Tibial artery (tissue), 4 donors: ENCODE measurements at regions not wholly inside any gene's neighbourhood (a gene's known extent, or its start where the extent isn't known, plus 50 kb on each side); places are given as distances from the start of the nearest gene placed in this dataset.

Experiments used
- DNase-seq, 2 donors: peaks; one replicate each; pipeline ENCODE4 v3.0.0-alpha.2; 2019
- H3K27ac ChIP-seq, 2 donors: fragments of 200-600 bp; sonication (generic) in 1 of 2; 1 replicate in 1 of 2; 2 replicates in 1 of 2; pipeline ENCODE4 v1.5.1; 2018 to 2019; ENCODE audit warnings: mild to moderate bottlenecking in 1 of 2
- H3K27me3 ChIP-seq, 2 donors: fragments of 200-600 bp; sonication (generic) in 1 of 2; one replicate each; pipeline versions ENCODE4 v1.5.1 to v1.6.0; 2016 to 2019
- H3K36me3 ChIP-seq, 3 donors: fragments of 200-600 bp; sonication (generic) in 2 of 3; one replicate each; pipeline ENCODE4 v1.5.1; 2016 to 2019; ENCODE audit warnings: mild to moderate bottlenecking in 2 of 3
- H3K4me1 ChIP-seq, 4 donors: fragments of 200-600 bp; sonication (generic) in 2 of 4; 1 replicate in 3 of 4; 2 replicates in 1 of 4; pipeline ENCODE4 v1.5.1; 2016 to 2019
- H3K4me3 ChIP-seq, 2 donors: fragments of 200-600 bp; sonication (generic) in 1 of 2; 1 replicate in 1 of 2; 2 replicates in 1 of 2; pipeline ENCODE4 v1.5.1; 2018 to 2019; ENCODE audit warnings: mild to moderate bottlenecking in 2 of 2
- H3K9me3 ChIP-seq, 3 donors: fragments of 200-600 bp; sonication (generic) in 1 of 3; one replicate each; pipeline ENCODE4 v1.5.1; 2016 to 2019
- CTCF ChIP-seq, 2 experiments: fragments of 200-600 bp in 1 of 2; fragments of 450-650 bp in 1 of 2; IDR thresholded peaks; one replicate each; pipeline ENCODE4 v1.5.1; 2017 to 2019; ENCODE audit warnings: antibody characterized with exemption in 2 of 2, mild to moderate bottlenecking in 1 of 2, moderate library complexity in 1 of 2
- intact Hi-C: fragments of 100-400 bp; cut with DNase I; formaldehyde crosslinking; loops from one replicate; pipeline ENCODE4 v1.15.0; 2023; ENCODE audit warnings: low total_unique reads

DNA sequence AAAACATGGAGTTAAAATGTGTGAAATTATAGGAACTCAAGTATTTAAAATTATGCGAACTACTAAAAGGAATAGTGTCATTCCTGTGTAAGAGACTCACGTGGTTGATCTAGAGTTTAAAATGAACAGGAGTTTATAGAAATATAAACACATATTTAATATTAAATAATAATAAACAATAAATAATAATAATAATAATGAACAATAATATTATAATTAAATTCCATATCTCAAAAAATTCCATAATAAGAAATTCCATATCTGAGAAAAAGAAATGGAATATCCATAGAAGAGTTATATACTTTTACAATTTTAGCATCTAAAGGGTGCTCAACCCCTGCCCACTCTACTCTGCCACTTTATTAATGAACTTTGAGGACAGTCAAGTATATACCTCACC, 429.6 kb downstream of the TNS3 start:
- Histone ChIP-seq H3K4me1 (peaks cover 0 to 24% (median 9%) of the 10 kb centered on the region in 4 donors), H3K36me3 (no peaks in the 10 kb centered on the region), H3K27ac (no peak overlapping the region), H3K27me3 (no peaks in the 10 kb centered on the region), H3K9me3 (no peaks in the 10 kb centered on the region), H3K4me3 (no peak overlapping the region)
- DNase-seq, result no peak
- no peak for TF ChIP-seq CTCF (IDR thresholded peaks at IDR 0.05)
- intact Hi-C loops, result no loop called here

GRCh38 chr7:47150497-47151260, 431.2 kb downstream of the TNS3 start:
- Histone ChIP-seq H3K27me3 (no peaks in the 10 kb centered on the region), H3K4me1 (peaks cover 0 to 25% (median 9%) of the 10 kb centered on the region in 4 donors), H3K36me3 (no peaks in the 10 kb centered on the region), H3K9me3 (no peaks in the 10 kb centered on the region), H3K4me3 (no peak overlapping the region), H3K27ac (no peak overlapping the region)
- no peak for TF ChIP-seq CTCF (IDR thresholded peaks at IDR 0.05)
- intact Hi-C loops, result no loop called here
- no peak for DNase-seq

DNA sequence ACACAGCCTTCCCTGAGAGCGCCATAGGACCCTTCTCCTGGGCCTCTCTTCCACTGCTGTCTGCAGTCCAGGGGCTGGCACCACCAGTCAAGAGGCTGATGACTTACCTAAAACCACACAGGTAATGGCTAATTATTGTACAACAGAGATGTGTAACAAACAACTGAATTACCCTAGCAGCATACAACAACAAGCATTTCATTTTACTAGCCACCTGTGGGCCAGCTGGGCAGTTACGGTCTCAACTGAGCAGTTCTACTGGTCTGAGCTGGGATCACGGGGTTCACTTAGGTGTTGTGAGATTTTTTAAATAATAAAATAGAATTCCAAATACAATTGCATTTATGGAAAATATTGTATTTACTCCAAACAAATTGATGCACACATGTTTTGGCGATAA, 431.9 kb downstream of the TNS3 start:
- DNase-seq, result no peak
- Histone ChIP-seq H3K27me3 (no peaks in the 10 kb centered on the region), H3K4me3 (no peak overlapping the region), H3K9me3 (no peaks in the 10 kb centered on the region), H3K4me1 (peaks cover 0 to 32% (median 9%) of the 10 kb centered on the region in 4 donors), H3K27ac (no peak overlapping the region), H3K36me3 (no peaks in the 10 kb centered on the region)
- intact Hi-C loops, result no loop called here
- TF ChIP-seq CTCF (IDR thresholded peaks at IDR 0.05), result no peak

GRCh38 chr7:47149208-47149839, 432.6 kb downstream of the TNS3 start:
- no peaks in the 10 kb centered on the region for H3K9me3 ChIP-seq
- no peak overlapping the region for H3K4me3 ChIP-seq
- DNase-seq, result no peak
- H3K36me3 ChIP-seq, result no peaks in the 10 kb centered on the region
- H3K4me1 ChIP-seq, result peaks cover 0 to 35% (median 9%) of the 10 kb centered on the region in 4 donors
- intact Hi-C loops, result no loop called here
- H3K27ac ChIP-seq, result no peak overlapping the region
- TF ChIP-seq CTCF (IDR thresholded peaks at IDR 0.05), result no peak
- H3K27me3 ChIP-seq, result no peaks in the 10 kb centered on the region

GRCh38 chr7:47148536-47149207, 433.2 kb downstream of the TNS3 start:
- intact Hi-C loops, result no loop called here
- TF ChIP-seq CTCF (IDR thresholded peaks at IDR 0.05), result no peak
- DNase-seq, result no peak
- Histone ChIP-seq H3K4me3 (no peak overlapping the region), H3K36me3 (no peaks in the 10 kb centered on the region), H3K4me1 (peaks cover 0 to 32% (median 8%) of the 10 kb centered on the region in 4 donors), H3K9me3 (no peaks in the 10 kb centered on the region), H3K27ac (no peak overlapping the region), H3K27me3 (no peaks in the 10 kb centered on the region)
